Left ventricle myocardium inferior (tissue), 1 donor: ENCODE measurements at regions not wholly inside any gene's neighbourhood (a gene's known extent, or its start where the extent isn't known, plus 50 kb on each side); places are given as distances from the start of the nearest gene placed in this dataset.

Experiments
- DNase-seq: peaks from one replicate; pipeline ENCODE4 v3.0.0-alpha.2; 2020
- H3K27ac ChIP-seq: fragments of 200-600 bp; replicated peaks from 2 replicates; pipeline ENCODE4 v1.8.0; 2021
- H3K27me3 ChIP-seq: fragments of 200-600 bp; 2 replicates; pipeline ENCODE4 v1.8.0; 2021; ENCODE audit warnings: low read depth
- H3K36me3 ChIP-seq: fragments of 200-600 bp; 2 replicates; pipeline ENCODE4 v1.8.0; 2021
- H3K4me1 ChIP-seq: fragments of 200-600 bp; 2 replicates; pipeline ENCODE4 v1.8.0; 2021
- H3K4me3 ChIP-seq: fragments of 200-600 bp; 2 replicates; pipeline ENCODE4 v1.8.0; 2021; ENCODE audit warnings: mild to moderate bottlenecking, moderate library complexity
- H3K9me3 ChIP-seq: fragments of 200-600 bp; replicated peaks from 2 replicates; pipeline ENCODE4 v1.8.0; 2021
- intact Hi-C: fragments of 100-400 bp; cut with micrococcal nuclease; formaldehyde crosslinking; loops from one replicate; pipeline ENCODE4 v1.11.0; 2022
- TF ChIP-seq, protein P1 (sequence below): fragments of 200-600 bp; IDR thresholded peaks from 2 replicates; pipeline ENCODE4 v1.8.0; 2021; ENCODE audit warnings: antibody characterized with exemption, mild to moderate bottlenecking, borderline replicate concordance
- donor health status: DM: no; HTN: yes; CAD: no; lungs with severe emphysema.

DNA sequence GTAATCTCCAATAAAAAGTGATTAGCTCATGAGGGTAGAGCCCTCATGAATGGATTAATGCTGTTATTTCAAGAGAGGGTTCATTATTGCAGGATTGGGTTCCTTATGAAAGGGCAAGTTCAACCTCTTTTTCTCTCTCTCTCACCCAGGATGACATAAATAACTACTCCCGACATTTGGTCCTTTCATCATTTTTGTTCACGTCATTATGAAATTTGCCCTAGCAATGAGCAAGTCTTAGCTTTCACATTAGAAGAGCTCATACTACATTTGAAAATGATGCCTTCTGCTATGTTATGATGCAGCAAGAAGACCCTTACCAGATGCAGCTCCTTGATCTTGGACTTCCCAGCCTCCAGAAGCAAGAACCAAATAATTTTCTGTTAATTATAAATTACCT lies 152.5 kb downstream of the ICOS start:
- no peaks in the 10 kb centered on the region for H3K4me1 ChIP-seq
- intact Hi-C loops: no loop called here
- H3K4me3 ChIP-seq: no peak overlapping the region
- H3K36me3 ChIP-seq: no peaks in the 10 kb centered on the region
- no peak overlapping the region for H3K27ac ChIP-seq
- H3K9me3 ChIP-seq: peaks cover 25% of the 10 kb centered on the region
- TF ChIP-seq, protein P1, sequence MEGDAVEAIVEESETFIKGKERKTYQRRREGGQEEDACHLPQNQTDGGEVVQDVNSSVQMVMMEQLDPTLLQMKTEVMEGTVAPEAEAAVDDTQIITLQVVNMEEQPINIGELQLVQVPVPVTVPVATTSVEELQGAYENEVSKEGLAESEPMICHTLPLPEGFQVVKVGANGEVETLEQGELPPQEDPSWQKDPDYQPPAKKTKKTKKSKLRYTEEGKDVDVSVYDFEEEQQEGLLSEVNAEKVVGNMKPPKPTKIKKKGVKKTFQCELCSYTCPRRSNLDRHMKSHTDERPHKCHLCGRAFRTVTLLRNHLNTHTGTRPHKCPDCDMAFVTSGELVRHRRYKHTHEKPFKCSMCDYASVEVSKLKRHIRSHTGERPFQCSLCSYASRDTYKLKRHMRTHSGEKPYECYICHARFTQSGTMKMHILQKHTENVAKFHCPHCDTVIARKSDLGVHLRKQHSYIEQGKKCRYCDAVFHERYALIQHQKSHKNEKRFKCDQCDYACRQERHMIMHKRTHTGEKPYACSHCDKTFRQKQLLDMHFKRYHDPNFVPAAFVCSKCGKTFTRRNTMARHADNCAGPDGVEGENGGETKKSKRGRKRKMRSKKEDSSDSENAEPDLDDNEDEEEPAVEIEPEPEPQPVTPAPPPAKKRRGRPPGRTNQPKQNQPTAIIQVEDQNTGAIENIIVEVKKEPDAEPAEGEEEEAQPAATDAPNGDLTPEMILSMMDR: no peak
- H3K27me3 ChIP-seq: peaks cover 11% of the 10 kb centered on the region
- DNase-seq: no peak

DNA sequence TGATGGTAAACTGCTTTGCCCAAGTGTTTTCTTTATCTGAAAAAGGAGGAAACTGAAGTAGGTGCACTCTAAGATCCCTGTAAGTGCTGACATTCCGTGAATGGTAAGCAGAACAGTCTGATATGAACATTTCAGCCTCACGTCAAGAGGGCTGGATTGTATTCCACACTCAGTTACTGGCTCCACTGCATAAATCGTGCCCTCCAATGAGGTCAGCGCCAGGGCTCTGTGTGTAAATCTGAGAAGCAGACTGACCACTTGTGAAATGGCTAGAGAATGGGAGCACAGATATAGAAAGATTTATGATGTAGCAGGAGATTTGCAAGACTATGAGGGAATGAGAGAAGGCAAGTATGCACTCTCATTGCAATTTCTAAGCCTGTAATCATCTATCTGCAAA lies 153.0 kb downstream of the ICOS start:
- H3K4me3 ChIP-seq: no peak overlapping the region
- H3K4me1 ChIP-seq: no peaks in the 10 kb centered on the region
- no peak for DNase-seq
- H3K27ac ChIP-seq: no peak overlapping the region
- H3K36me3 ChIP-seq: no peaks in the 10 kb centered on the region
- H3K27me3 ChIP-seq: peaks cover 6% of the 10 kb centered on the region
- intact Hi-C loops: no loop called here
- H3K9me3 ChIP-seq: peaks cover 25% of the 10 kb centered on the region
- TF ChIP-seq, protein P1: no peak

DNA sequence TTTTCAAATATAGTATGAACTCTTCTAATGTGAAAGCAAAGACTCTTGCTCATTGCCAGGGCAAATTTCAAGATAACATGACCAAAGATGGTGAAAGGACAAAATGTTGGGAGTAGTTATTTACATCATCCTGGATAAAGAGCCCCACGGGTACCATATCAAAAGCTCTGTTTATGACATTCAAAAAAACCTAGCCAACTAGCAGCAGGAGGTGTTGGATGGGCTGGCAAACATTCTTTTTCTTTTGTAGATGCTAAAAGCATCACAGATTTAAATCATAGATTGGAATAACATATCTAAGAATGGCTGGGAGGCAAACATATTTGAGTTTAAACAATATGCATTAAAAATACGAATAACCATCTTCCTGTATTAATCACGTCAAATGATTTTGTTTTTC lies 153.5 kb downstream of the ICOS start:
- H3K27me3 ChIP-seq: peaks cover 1% of the 10 kb centered on the region
- H3K4me3 ChIP-seq: no peak overlapping the region
- H3K27ac ChIP-seq: no peak overlapping the region
- no peaks in the 10 kb centered on the region for H3K4me1 ChIP-seq
- peaks cover 25% of the 10 kb centered on the region for H3K9me3 ChIP-seq
- DNase-seq: no peak
- TF ChIP-seq, protein P1: no peak
- no peaks in the 10 kb centered on the region for H3K36me3 ChIP-seq
- intact Hi-C loops: no loop called here

DNA sequence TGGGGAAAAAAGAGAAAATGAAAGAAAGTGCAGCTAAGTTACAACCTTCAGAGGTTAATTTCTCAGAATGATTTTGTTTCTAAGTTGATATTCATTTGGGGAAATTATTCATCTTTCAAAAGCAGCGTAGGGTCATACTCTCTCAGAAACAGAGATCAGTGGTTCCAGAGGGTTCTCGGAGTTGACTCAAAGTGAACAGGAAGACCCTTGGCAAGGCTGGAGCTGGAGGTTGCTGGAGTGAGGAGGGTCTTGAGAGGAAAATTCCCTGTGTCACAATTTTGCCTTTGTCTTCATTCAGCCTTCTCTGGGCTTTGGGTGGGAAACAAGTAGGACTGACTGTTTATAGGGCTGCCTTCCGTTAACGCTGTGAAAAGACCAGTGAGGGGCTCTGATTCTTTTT lies 168.2 kb downstream of the ICOS start:
- intact Hi-C loops: loop anchor here (5.0 kb wide), 1 partner anchor 77 kb away; no protein-coding TSS in a partner anchor
- H3K4me3 ChIP-seq: no peak overlapping the region

DNA sequence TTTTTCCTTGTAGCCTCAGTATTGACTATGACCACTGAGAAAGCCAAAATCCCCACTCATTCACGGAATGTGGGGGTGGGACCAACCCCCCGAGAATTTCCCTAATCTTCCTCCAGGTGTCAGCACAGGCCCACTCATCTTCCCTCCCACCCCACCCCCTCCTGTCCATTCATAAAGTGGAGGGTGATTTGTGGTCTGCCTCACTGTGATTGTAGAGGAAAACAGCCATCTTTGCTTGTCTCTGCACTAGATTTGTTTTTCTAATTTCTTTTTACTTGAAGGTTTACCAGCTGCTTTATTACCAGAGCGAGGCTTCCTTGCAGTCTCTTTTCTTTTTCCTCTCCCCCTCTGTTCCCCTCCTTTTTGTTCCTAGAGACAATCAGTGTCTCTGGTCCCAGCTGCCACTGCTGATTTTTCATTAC lies 171.8 kb downstream of the ICOS start:
- Histone ChIP-seq H3K36me3 (no peaks in the 10 kb centered on the region), H3K9me3 (no peaks in the 10 kb centered on the region), H3K4me1 (peaks cover 43% of the 10 kb centered on the region), H3K27ac (peak overlapping the region; percentile 69), H3K4me3 (no peak overlapping the region), H3K27me3 (no peaks in the 10 kb centered on the region)
- TF ChIP-seq, protein P1: peak; percentile 76
- no peak for DNase-seq
- intact Hi-C loops: loop anchor here (5.0 kb wide), 1 partner anchor 74 kb away; no protein-coding TSS in a partner anchor

More for the DNA sequence above, 168.2 kb downstream of the ICOS start:
- DNase-seq: no peak
- H3K27me3 ChIP-seq: no peaks in the 10 kb centered on the region
- H3K27ac ChIP-seq: no peak overlapping the region
- H3K4me1 ChIP-seq: peaks cover 15% of the 10 kb centered on the region
- TF ChIP-seq, protein P1: no peak
- no peaks in the 10 kb centered on the region for H3K9me3 ChIP-seq
- H3K36me3 ChIP-seq: no peaks in the 10 kb centered on the region
